Astrocyte (in vitro differentiated cells and primary cell): ENCODE measurements at regions not wholly inside any gene's neighbourhood (a gene's known extent, or its start where the extent isn't known, plus 50 kb on each side); places are given as distances from the start of the nearest gene placed in this dataset.
"Not testable (repeated sequence)": the region's sequence is repeated elsewhere in the genome, so short reads cannot be mapped to it uniquely, and the experiment has no call there.

Source experiments
- EZH2 ChIP-seq: IDR thresholded peaks from 2 replicates; pipeline ENCODE4 v1.6.1; 2012; ENCODE audit warnings: mild to moderate bottlenecking, low read length, inconsistent platforms; ENCODE audit not compliant: insufficient read depth
- TF ChIP-seq, protein P1 (sequence below): IDR thresholded peaks from 2 replicates; pipeline ENCODE4 v1.5.1; 2011; ENCODE audit warnings: low read depth, mild to moderate bottlenecking, inconsistent platforms, low read length, moderate library complexity; ENCODE audit not compliant: insufficient read depth

GRCh38 chr5:124499818-124500217, 246.6 kb downstream of the ZNF608 start:
- TF ChIP-seq, protein P1, sequence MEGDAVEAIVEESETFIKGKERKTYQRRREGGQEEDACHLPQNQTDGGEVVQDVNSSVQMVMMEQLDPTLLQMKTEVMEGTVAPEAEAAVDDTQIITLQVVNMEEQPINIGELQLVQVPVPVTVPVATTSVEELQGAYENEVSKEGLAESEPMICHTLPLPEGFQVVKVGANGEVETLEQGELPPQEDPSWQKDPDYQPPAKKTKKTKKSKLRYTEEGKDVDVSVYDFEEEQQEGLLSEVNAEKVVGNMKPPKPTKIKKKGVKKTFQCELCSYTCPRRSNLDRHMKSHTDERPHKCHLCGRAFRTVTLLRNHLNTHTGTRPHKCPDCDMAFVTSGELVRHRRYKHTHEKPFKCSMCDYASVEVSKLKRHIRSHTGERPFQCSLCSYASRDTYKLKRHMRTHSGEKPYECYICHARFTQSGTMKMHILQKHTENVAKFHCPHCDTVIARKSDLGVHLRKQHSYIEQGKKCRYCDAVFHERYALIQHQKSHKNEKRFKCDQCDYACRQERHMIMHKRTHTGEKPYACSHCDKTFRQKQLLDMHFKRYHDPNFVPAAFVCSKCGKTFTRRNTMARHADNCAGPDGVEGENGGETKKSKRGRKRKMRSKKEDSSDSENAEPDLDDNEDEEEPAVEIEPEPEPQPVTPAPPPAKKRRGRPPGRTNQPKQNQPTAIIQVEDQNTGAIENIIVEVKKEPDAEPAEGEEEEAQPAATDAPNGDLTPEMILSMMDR, result not testable (repeated sequence)
- not testable (repeated sequence) for TF ChIP-seq EZH2
